Osteoblast (primary cell): ENCODE measurements at regions not wholly inside any gene's neighbourhood (a gene's known extent, or its start where the extent isn't known, plus 50 kb on each side); places are given as distances from the start of the nearest gene placed in this dataset.

Experiments
- DNase-seq: peaks from one replicate; pipeline ENCODE4 v3.0.0; 2011; ENCODE audit warnings: low spot score, mixed read lengths; ENCODE audit not compliant: insufficient read length; ENCODE audit errors: missing footprints
- H2AFZ ChIP-seq: 2 replicates; pipeline ENCODE4 v1.6.0; 2011; ENCODE audit warnings: mild to moderate bottlenecking, low read length
- H3K27ac ChIP-seq: 2 replicates; pipeline ENCODE4 v1.5.1; 2011; ENCODE audit warnings: mild to moderate bottlenecking, low read depth, low read length, moderate library complexity
- H3K27me3 ChIP-seq: 2 replicates; pipeline ENCODE4 v1.6.0; 2012; ENCODE audit warnings: mild to moderate bottlenecking, control low read depth, inconsistent platforms, low read length, moderate library complexity; ENCODE audit not compliant: insufficient read depth
- H3K36me3 ChIP-seq: 2 replicates; pipeline ENCODE4 v1.5.1; 2011; ENCODE audit warnings: mild to moderate bottlenecking, low read length, control low read depth, moderate library complexity; ENCODE audit not compliant: insufficient read depth
- H3K4me1 ChIP-seq: 2 replicates; pipeline ENCODE4 v1.5.1; 2011; ENCODE audit warnings: mild to moderate bottlenecking, low read length, control low read depth, moderate library complexity; ENCODE audit not compliant: insufficient read depth
- H3K4me2 ChIP-seq: 2 replicates; pipeline ENCODE4 v1.6.0; 2011; ENCODE audit warnings: mild to moderate bottlenecking, low read length; ENCODE audit not compliant: insufficient read depth
- H3K4me3 ChIP-seq: fragments of 200-600 bp; sonication (generic); 3 replicates; pipeline ENCODE4 v1.5.1; 2012; ENCODE audit warnings: mild to moderate bottlenecking, low read length, inconsistent platforms; ENCODE audit not compliant: insufficient read depth
- H3K79me2 ChIP-seq: 2 replicates; pipeline ENCODE4 v1.6.0; 2012; ENCODE audit warnings: mild to moderate bottlenecking, low read length, control low read depth, inconsistent platforms; ENCODE audit not compliant: insufficient read depth
- H3K9me3 ChIP-seq: 2 replicates; pipeline ENCODE4 v1.5.1; 2011; ENCODE audit warnings: low read depth, low read length, control low read depth
- H4K20me1 ChIP-seq: 2 replicates; pipeline ENCODE4 v1.6.0; 2012; ENCODE audit warnings: mild to moderate bottlenecking, low read length, control low read depth; ENCODE audit not compliant: insufficient read depth
- CTCF ChIP-seq: IDR thresholded peaks from 2 replicates; pipeline ENCODE4 v1.5.1; 2011; ENCODE audit warnings: mild to moderate bottlenecking, low read depth, low read length, moderate library complexity; ENCODE audit errors: extremely low read depth

GRCh38 chr7:20466543-20467021 lies 135.9 kb downstream of the ITGB8 start:
- no peak for DNase-seq
- TF ChIP-seq CTCF, result no peak
- no peak overlapping the region for H3K27ac ChIP-seq

GRCh38 chr7:20470082-20470481 lies 139.4 kb downstream of the ITGB8 start:
- Histone ChIP-seq H3K4me2 (no peak overlapping the region), H3K27ac (no peak overlapping the region), H4K20me1 (no peaks in the 10 kb centered on the region), H3K79me2 (no peaks in the 10 kb centered on the region), H2AFZ (no peak overlapping the region), H3K9me3 (no peaks in the 10 kb centered on the region), H3K4me1 (no peaks in the 10 kb centered on the region), H3K27me3 (no peaks in the 10 kb centered on the region), H3K4me3 (no peak overlapping the region), H3K36me3 (no peaks in the 10 kb centered on the region)
- no peak for DNase-seq
- no peak for TF ChIP-seq CTCF

More at GRCh38 chr7:20466543-20467021, 135.9 kb downstream of the ITGB8 start:
- no peak overlapping the region for H3K4me2 ChIP-seq
- H3K4me1 ChIP-seq, result no peaks in the 10 kb centered on the region
- H3K4me3 ChIP-seq, result no peak overlapping the region
- H3K36me3 ChIP-seq, result no peaks in the 10 kb centered on the region
- no peaks in the 10 kb centered on the region for H3K79me2 ChIP-seq
- no peaks in the 10 kb centered on the region for H4K20me1 ChIP-seq
- H3K9me3 ChIP-seq, result no peaks in the 10 kb centered on the region
- H2AFZ ChIP-seq, result no peak overlapping the region
- H3K27me3 ChIP-seq, result no peaks in the 10 kb centered on the region

GRCh38 chr7:20470726-20471125 lies 140.0 kb downstream of the ITGB8 start:
- H4K20me1 ChIP-seq, result no peaks in the 10 kb centered on the region
- no peaks in the 10 kb centered on the region for H3K79me2 ChIP-seq
- no peak overlapping the region for H3K4me2 ChIP-seq
- H3K27me3 ChIP-seq, result no peaks in the 10 kb centered on the region
- no peaks in the 10 kb centered on the region for H3K9me3 ChIP-seq
- H2AFZ ChIP-seq, result no peak overlapping the region
- H3K4me1 ChIP-seq, result no peaks in the 10 kb centered on the region
- no peak for DNase-seq
- no peak overlapping the region for H3K27ac ChIP-seq
- no peak overlapping the region for H3K4me3 ChIP-seq
- TF ChIP-seq CTCF, result no peak
- H3K36me3 ChIP-seq, result no peaks in the 10 kb centered on the region

- Histone ChIP-seq H3K4me2 (no peak overlapping the region), H3K4me3 (no peak overlapping the region), H4K20me1 (no peaks in the 10 kb centered on the region), H2AFZ (no peak overlapping the region), H3K36me3 (no peaks in the 10 kb centered on the region), H3K9me3 (no peaks in the 10 kb centered on the region), H3K79me2 (no peaks in the 10 kb centered on the region), H3K27ac (no peak overlapping the region), H3K4me1 (no peaks in the 10 kb centered on the region), H3K27me3 (no peaks in the 10 kb centered on the region)
- no peak for TF ChIP-seq CTCF
- DNase-seq, result no peak
These were observed 141.2 kb upstream of the ABCB5 start for GRCh38 chr7:20474249-20474648.
